ENCODE measurements at regions not wholly inside any gene's neighbourhood (a gene's known extent, or its start where the extent isn't known, plus 50 kb on each side); places are given as distances from the start of the nearest gene placed in this dataset.

- TF ChIP-seq RAD21 (IDR thresholded peaks at IDR 0.05; ENCODE audit: low read depth), result peak; percentile 40; the same call in 1 of the 2 replicates
Observed at GRCh38 chr2:158869122-158869521, 74.0 kb downstream of the DAPL1 start.

- no peak for TF ChIP-seq ZBTB7A (IDR thresholded peaks at IDR 0.05; ENCODE audit: low read depth)
- TF ChIP-seq EP300 (IDR thresholded peaks at IDR 0.05; ENCODE audit: borderline replicate concordance), result no peak
- TF ChIP-seq TAF1 (IDR thresholded peaks at IDR 0.05; ENCODE audit: low read depth), result no peak
- TF ChIP-seq FOXM1 (IDR thresholded peaks at IDR 0.05; ENCODE audit: borderline replicate concordance, low read depth), result no peak
- no peak for TF ChIP-seq CEBPB (IDR thresholded peaks at IDR 0.05)
- TF ChIP-seq CREB1 (IDR thresholded peaks at IDR 0.05; ENCODE audit: low read depth), result no peak
Observed at GRCh38 chr2:158878003-158878402, 82.9 kb downstream of the DAPL1 start.

DNA sequence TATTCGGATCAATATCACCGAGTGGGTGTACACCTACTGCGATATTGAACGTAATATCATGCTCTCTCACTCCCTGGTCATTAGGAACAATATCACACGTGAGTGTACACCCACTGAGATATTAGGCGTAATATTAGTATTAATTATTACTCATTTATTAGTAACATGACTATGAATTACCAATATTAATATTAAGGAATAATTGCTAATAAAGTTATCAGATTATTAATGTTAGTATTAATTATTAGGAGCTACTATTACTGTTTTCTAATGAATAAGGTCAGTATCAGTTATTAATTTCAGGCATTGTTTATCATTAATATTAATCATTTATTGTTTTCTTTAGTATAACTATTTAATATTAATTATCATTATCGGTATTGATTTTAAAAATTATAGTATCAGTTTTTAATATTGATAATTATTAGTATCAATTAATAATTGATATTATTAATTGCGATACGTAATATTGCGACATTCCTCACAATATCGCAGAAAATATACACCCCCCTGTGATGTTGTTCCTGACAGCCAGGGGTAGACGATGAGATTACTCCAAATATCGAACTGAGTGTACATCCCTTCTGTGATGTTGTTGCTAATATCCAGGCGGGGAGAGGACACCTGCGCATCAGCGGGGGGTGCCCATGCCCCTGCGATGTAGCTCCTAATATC is 84.2 kb downstream of the DAPL1 start:
- TF ChIP-seq NFIC (IDR thresholded peaks at IDR 0.05) (no peak), EGR1 (IDR thresholded peaks at IDR 0.05) (no peak), REST (IDR thresholded peaks at IDR 0.05; ENCODE audit: low read depth) (no peak), RAD21 (IDR thresholded peaks at IDR 0.05; ENCODE audit: low read depth) (no peak), CEBPB (IDR thresholded peaks at IDR 0.05) (no peak), ZBTB7A (IDR thresholded peaks at IDR 0.05; ENCODE audit: low read depth) (no peak), TCF12 (IDR thresholded peaks at IDR 0.05; ENCODE audit: low read depth) (no peak), USF1 (IDR thresholded peaks at IDR 0.05) (no peak), CREB1 (IDR thresholded peaks at IDR 0.05; ENCODE audit: low read depth) (no peak), FOXM1 (IDR thresholded peaks at IDR 0.05; ENCODE audit: borderline replicate concordance, low read depth) (no peak), TAF1 (IDR thresholded peaks at IDR 0.05; ENCODE audit: low read depth) (no peak), EP300 (IDR thresholded peaks at IDR 0.05; ENCODE audit: borderline replicate concordance) (no peak), TEAD4 (IDR thresholded peaks at IDR 0.05) (no peak), YY1 (IDR thresholded peaks at IDR 0.05; ENCODE audit: low read depth) (no peak)
- TF ChIP-seq, protein P1, sequence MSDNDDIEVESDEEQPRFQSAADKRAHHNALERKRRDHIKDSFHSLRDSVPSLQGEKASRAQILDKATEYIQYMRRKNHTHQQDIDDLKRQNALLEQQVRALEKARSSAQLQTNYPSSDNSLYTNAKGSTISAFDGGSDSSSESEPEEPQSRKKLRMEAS (IDR thresholded peaks at IDR 0.05), result no peak

- TF ChIP-seq, protein P1 (IDR thresholded peaks at IDR 0.05), result no peak
- TF ChIP-seq TCF12 (IDR thresholded peaks at IDR 0.05; ENCODE audit: low read depth) (no peak), CEBPB (IDR thresholded peaks at IDR 0.05) (no peak), FOXM1 (IDR thresholded peaks at IDR 0.05; ENCODE audit: borderline replicate concordance, low read depth) (no peak), REST (IDR thresholded peaks at IDR 0.05; ENCODE audit: low read depth) (no peak), TAF1 (IDR thresholded peaks at IDR 0.05; ENCODE audit: low read depth) (no peak), YY1 (IDR thresholded peaks at IDR 0.05; ENCODE audit: low read depth) (no peak), EP300 (IDR thresholded peaks at IDR 0.05; ENCODE audit: borderline replicate concordance) (no peak), TEAD4 (IDR thresholded peaks at IDR 0.05) (no peak), RAD21 (IDR thresholded peaks at IDR 0.05; ENCODE audit: low read depth) (no peak), USF1 (IDR thresholded peaks at IDR 0.05) (no peak), EGR1 (IDR thresholded peaks at IDR 0.05) (no peak), NFIC (IDR thresholded peaks at IDR 0.05) (no peak), ZBTB7A (IDR thresholded peaks at IDR 0.05; ENCODE audit: low read depth) (no peak), CREB1 (IDR thresholded peaks at IDR 0.05; ENCODE audit: low read depth) (no peak)
Observed at GRCh38 chr2:158882297-158882696, 86.1 kb upstream of the TANC1 start.

GRCh38 chr2:158885679-158886050 is 82.8 kb upstream of the TANC1 start:
- TF ChIP-seq, protein P1 (IDR thresholded peaks at IDR 0.05), result peak; percentile 77
- TF ChIP-seq EP300 (IDR thresholded peaks at IDR 0.05; ENCODE audit: borderline replicate concordance) (peak; percentile 16; the same call in 1 of the 2 replicates), TEAD4 (IDR thresholded peaks at IDR 0.05) (peak; percentile 39; the same call in 1 of the 2 replicates), NFIC (IDR thresholded peaks at IDR 0.05) (peak; percentile 46; the same call in 1 of the 2 replicates)
